A549 (cell line): ENCODE measurements at regions not wholly inside any gene's neighbourhood (a gene's known extent, or its start where the extent isn't known, plus 50 kb on each side); places are given as distances from the start of the nearest gene placed in this dataset.

Experiments
- ATAC-seq, 2 experiments: fragments of 200-7000 bp in 1 of 2; fragments of >200 bp in 1 of 2; cut with Nextera tagmentation in 1 of 2; cut with Tn5 transposase in 1 of 2; 3 replicates each; pipeline versions ENCODE4 v1.8.0 to v1.9.1; 2018 to 2020; ENCODE audit warnings: mild to moderate bottlenecking in 1 of 2, moderate library complexity in 1 of 2
- CTCF ChIA-PET: fragments of 300-600 bp; sonication (Branson Sonifier 250); formaldehyde crosslinking; extraction: SDS; loops from one replicate; lab custom pipeline; 2021; ENCODE audit warnings: antibody characterized with exemption, inconsistent platforms; lab: Yijun Ruan, JAX
- POLR2A ChIA-PET: fragments of 350-600 bp; formaldehyde crosslinking; extraction: SDS; loops from one replicate; lab custom pipeline; 2021; ENCODE audit warnings: antibody characterized with exemption, inconsistent platforms; lab: Yijun Ruan, JAX
- DNase-seq, 2 experiments: peaks; one replicate each; pipeline versions ENCODE4 v3.0.0 to v3.0.0-alpha.2; 2011 to 2016; ENCODE audit warnings: low read depth in 1 of 2, low spot score in 1 of 2
- FAIRE-seq: peaks from 2 replicates; lab custom pipeline; 2011; peaks lifted over from hg19 to GRCh38; lab: Jason Lieb, UNC
- H3K27ac ChIP-seq, 2 experiments: fragments of >200 bp; sonication (Bioruptor Twin); formaldehyde crosslinking; 3 replicates each; pipeline ENCODE4 v1.5.1; 2016 to 2017
- H3K4me1 ChIP-seq: fragments of >200 bp; sonication (Bioruptor Twin); formaldehyde crosslinking; 3 replicates; pipeline ENCODE4 v1.6.1; 2016
- H3K4me2 ChIP-seq: fragments of >200 bp; sonication (Bioruptor Twin); formaldehyde crosslinking; 3 replicates; pipeline ENCODE4 v1.6.1; 2016
- H3K4me3 ChIP-seq: fragments of >200 bp; sonication (Bioruptor Twin); formaldehyde crosslinking; 3 replicates; pipeline ENCODE4 v1.5.1; 2016
- H3K9me3 ChIP-seq: fragments of >200 bp; sonication (Bioruptor Twin); formaldehyde crosslinking; 3 replicates; pipeline ENCODE4 v1.6.1; 2016
- CEBPB ChIP-seq, 2 experiments: fragments of >200 bp in 1 of 2; sonication (Bioruptor Twin) in 1 of 2; formaldehyde crosslinking in 1 of 2; IDR thresholded peaks; 2 replicates each; pipeline ENCODE4 v1.6.1; 2012 to 2016
- CTCF ChIP-seq: fragments of >200 bp; sonication (Bioruptor Twin); formaldehyde crosslinking; IDR thresholded peaks from 3 replicates; pipeline ENCODE4 v1.5.1; 2016
- EHMT2 ChIP-seq: fragments of 200-600 bp; sonication (generic); IDR thresholded peaks from 2 replicates; pipeline ENCODE4 v1.6.1; 2016; ENCODE audit warnings: antibody characterized with exemption, low read depth, mild to moderate bottlenecking, moderate library complexity
- EP300 ChIP-seq, 2 experiments: fragments of >200 bp; sonication (Bioruptor Twin); formaldehyde crosslinking; IDR thresholded peaks; 2 replicates in 1 of 2; 3 replicates in 1 of 2; pipeline ENCODE4 v1.6.1; 2016 to 2017
- ESRRA ChIP-seq: fragments of 150-350 bp; IDR thresholded peaks from 2 replicates; pipeline ENCODE4 v1.6.1; 2014; ENCODE audit warnings: mild to moderate bottlenecking, low read length, borderline replicate concordance
- FOSB ChIP-seq: fragments of 250-450 bp; sonication (Bioruptor Pico); IDR thresholded peaks from 2 replicates; pipeline ENCODE4 v1.5.0; 2020; ENCODE audit warnings: mild to moderate bottlenecking, moderate library complexity
- FOSL2 ChIP-seq, 2 experiments: fragments of 450-650 bp in 1 of 2; fragments of >200 bp in 1 of 2; sonication (Bioruptor Twin) in 1 of 2; formaldehyde crosslinking; IDR thresholded peaks; 2 replicates each; pipeline versions ENCODE4 v1.5.0 to v1.6.1; 2016 to 2020; ENCODE audit warnings: mild to moderate bottlenecking in 1 of 2, moderate library complexity in 1 of 2
- HOXA7 ChIP-seq: fragments of 250-450 bp; sonication (Bioruptor Pico); IDR thresholded peaks from 2 replicates; pipeline ENCODE4 v1.5.0; 2020; ENCODE audit warnings: mild to moderate bottlenecking, moderate library complexity
- KDM5A ChIP-seq: fragments of 200-600 bp; sonication (generic); IDR thresholded peaks from 2 replicates; pipeline ENCODE4 v1.6.1; 2016; ENCODE audit warnings: antibody characterized with exemption, mild to moderate bottlenecking
- PBX3 ChIP-seq: IDR thresholded peaks from 2 replicates; pipeline ENCODE4 v1.6.1; 2012
- POLR2A ChIP-seq: IDR thresholded peaks from 2 replicates; pipeline ENCODE4 v1.6.1; 2012; ENCODE audit warnings: mild to moderate bottlenecking, low read length
- POLR2AphosphoS2 ChIP-seq: conservative IDR thresholded peaks from 2 replicates; pipeline ENCODE4 v1.6.1; 2012; ENCODE audit warnings: low read length, improper control_type of control experiment, inconsistent platforms
- RARB ChIP-seq: fragments of 250-450 bp; sonication (Bioruptor Pico); IDR thresholded peaks from 2 replicates; pipeline ENCODE4 v1.8.0; 2021; ENCODE audit warnings: mild to moderate bottlenecking, moderate library complexity
- REST ChIP-seq: fragments of 200-600 bp; sonication (generic); IDR thresholded peaks from 2 replicates; pipeline ENCODE4 v1.6.1; 2016; ENCODE audit warnings: antibody characterized with exemption, mild to moderate bottlenecking, moderate library complexity
- USF2 ChIP-seq: fragments of 450-650 bp; IDR thresholded peaks from 2 replicates; pipeline ENCODE4 v1.6.1; 2014; ENCODE audit warnings: antibody characterized with exemption
- ZC3H11A ChIP-seq: fragments of 450-650 bp; IDR thresholded peaks from 2 replicates; pipeline ENCODE4 v1.6.1; 2014; ENCODE audit warnings: antibody characterized with exemption, mild to moderate bottlenecking
- ZFP36 ChIP-seq: fragments of 450-650 bp; IDR thresholded peaks from 2 replicates; pipeline ENCODE4 v1.6.1; 2014; ENCODE audit warnings: borderline replicate concordance; ENCODE audit not compliant: partially characterized antibody
- ZSCAN20 ChIP-seq: fragments of 250-450 bp; sonication (Bioruptor Pico); IDR thresholded peaks from 2 replicates; pipeline ENCODE4 v1.8.0; 2022; ENCODE audit warnings: mild to moderate bottlenecking, moderate library complexity
- WGBS: methylation state at CpG from one replicate; pipeline ENCODE4 v1.1.6; 2017; ENCODE audit errors: missing lambda C conversion rate; 5-methylcytosine and 5-hydroxymethylcytosine counted together
- TF ChIP-seq, protein P1 (sequence below): fragments of 150-350 bp; IDR thresholded peaks from 2 replicates; pipeline ENCODE4 v1.6.1; 2014; ENCODE audit warnings: low read depth, mild to moderate bottlenecking, low read length
- TF ChIP-seq, protein P2 (sequence below): IDR thresholded peaks from 2 replicates; pipeline ENCODE4 v1.6.1; 2012
- TF ChIP-seq, protein P3 (sequence below): IDR thresholded peaks from 2 replicates; pipeline ENCODE4 v1.6.1; 2012; ENCODE audit warnings: low read depth, borderline replicate concordance

DNA sequence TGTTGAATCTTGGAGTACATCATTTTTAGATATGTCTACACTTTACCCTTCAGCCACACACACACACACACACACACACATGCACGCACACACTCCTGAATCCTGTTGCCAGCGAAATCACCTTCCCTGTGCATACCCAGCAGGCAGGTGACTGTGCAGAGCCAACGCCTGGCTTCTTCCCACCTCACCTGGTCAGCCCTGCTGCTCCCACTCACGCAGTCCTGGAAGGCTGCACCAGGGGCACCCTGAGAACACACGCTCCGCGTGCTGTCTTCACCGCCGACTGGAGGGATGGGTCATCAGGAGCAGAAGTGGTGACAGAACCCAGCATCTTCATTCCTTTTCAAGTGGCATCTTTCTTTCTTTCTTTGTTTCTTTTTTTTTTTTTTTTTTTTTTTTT, 94.6 kb downstream of the TBXT start (continued):
- TF ChIP-seq, protein P1, sequence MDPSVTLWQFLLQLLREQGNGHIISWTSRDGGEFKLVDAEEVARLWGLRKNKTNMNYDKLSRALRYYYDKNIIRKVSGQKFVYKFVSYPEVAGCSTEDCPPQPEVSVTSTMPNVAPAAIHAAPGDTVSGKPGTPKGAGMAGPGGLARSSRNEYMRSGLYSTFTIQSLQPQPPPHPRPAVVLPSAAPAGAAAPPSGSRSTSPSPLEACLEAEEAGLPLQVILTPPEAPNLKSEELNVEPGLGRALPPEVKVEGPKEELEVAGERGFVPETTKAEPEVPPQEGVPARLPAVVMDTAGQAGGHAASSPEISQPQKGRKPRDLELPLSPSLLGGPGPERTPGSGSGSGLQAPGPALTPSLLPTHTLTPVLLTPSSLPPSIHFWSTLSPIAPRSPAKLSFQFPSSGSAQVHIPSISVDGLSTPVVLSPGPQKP: no peak
- TF ChIP-seq RARB (no peak), EHMT2 (no peak)

DNA sequence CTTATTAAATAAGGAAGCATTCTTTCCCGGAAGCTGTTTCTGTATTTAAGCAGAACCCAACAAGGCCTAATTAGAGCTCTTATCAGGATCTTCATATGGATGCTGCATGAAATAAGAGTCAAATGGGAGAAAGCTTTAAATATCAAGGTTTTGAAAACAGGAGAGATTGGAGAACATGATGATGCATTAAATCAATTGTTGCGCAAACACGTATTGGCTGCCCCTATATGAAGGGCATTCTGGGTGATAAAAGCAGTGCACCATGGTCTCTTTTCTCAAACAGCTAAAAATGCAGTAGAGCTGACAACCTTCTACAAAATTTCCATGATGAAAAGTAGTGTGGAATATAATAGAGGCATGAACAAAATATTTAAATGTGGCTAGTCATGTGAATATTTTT, 98.9 kb downstream of the TBXT start:
- ChIA-PET CTCF (interaction anchor here (0.9 to 1.1 kb wide), 3 partner anchors 13 to 29 kb away, joined by 3 to 4 read pairs (median 3); no protein-coding TSS in a partner anchor), POLR2A (no interaction called here)
- no peaks in the 10 kb centered on the region for H3K4me1 ChIP-seq
- H3K4me2 ChIP-seq: no peak overlapping the region
- 65% methylated on average over 3 of the region's 3 CpGs for WGBS
- no peak overlapping the region for H3K4me3 ChIP-seq
- no peak for ATAC-seq
- TF ChIP-seq USF2 (no peak), CTCF (no peak), FOSB (no peak), POLR2AphosphoS2 (no peak), FOSL2 (IDR thresholded peaks at IDR 0.05) (no peak), FOSL2 (CRISPR knock-in tag; IDR thresholded peaks at IDR 0.05) (no peak), ZC3H11A (no peak), ZSCAN20 (CRISPR knock-in tag) (no peak), EP300 (IDR thresholded peaks at IDR 0.05) (no peak), PBX3 (no peak), REST (no peak), ESRRA (no peak), ZFP36 (no peak), POLR2A (no peak), EHMT2 (no peak), RARB (no peak), HOXA7 (CRISPR knock-in tag) (no peak), KDM5A (no peak), CEBPB (IDR thresholded peaks at IDR 0.05) (no peak)
- TF ChIP-seq, protein P2, sequence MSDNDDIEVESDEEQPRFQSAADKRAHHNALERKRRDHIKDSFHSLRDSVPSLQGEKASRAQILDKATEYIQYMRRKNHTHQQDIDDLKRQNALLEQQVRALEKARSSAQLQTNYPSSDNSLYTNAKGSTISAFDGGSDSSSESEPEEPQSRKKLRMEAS: no peak
- TF ChIP-seq, protein P3, sequence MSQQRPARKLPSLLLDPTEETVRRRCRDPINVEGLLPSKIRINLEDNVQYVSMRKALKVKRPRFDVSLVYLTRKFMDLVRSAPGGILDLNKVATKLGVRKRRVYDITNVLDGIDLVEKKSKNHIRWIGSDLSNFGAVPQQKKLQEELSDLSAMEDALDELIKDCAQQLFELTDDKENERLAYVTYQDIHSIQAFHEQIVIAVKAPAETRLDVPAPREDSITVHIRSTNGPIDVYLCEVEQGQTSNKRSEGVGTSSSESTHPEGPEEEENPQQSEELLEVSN: no peak
- TF ChIP-seq, all 56 proteins: peak for 0
- 0 out of 3 replicates have a peak, but pooled peaks cover 4% of the 10 kb centered on the region for H3K9me3 ChIP-seq
- no peak for DNase-seq
- no peak for FAIRE-seq
- H3K27ac ChIP-seq: no peak overlapping the region
